ENCODE measurements at regions not wholly inside any gene's neighbourhood (a gene's known extent, or its start where the extent isn't known, plus 50 kb on each side); places are given as distances from the start of the nearest gene placed in this dataset.

- Histone ChIP-seq H3K27me3 (ENCODE audit: insufficient read depth, low read depth, severe bottlenecking) (no peaks in the 10 kb centered on the region), H3K4me3 (ENCODE audit: low read depth, low read length) (no peak overlapping the region), H3K9me3 (ENCODE audit: severe bottlenecking) (no peaks in the 10 kb centered on the region), H3K27ac (no peak overlapping the region), H3K36me3 (no peaks in the 10 kb centered on the region)
- no peak for DNase-seq
- TF ChIP-seq CTCF (IDR thresholded peaks at IDR 0.05; ENCODE audit: low read depth, low read length): no peak
Observed at GRCh38 chr15:37298271-37298670, 197.9 kb upstream of the MEIS2 start.

- Histone ChIP-seq H3K27ac (no peak overlapping the region), H3K27me3 (ENCODE audit: insufficient read depth, low read depth, severe bottlenecking) (no peaks in the 10 kb centered on the region), H3K36me3 (no peaks in the 10 kb centered on the region), H3K9me3 (ENCODE audit: severe bottlenecking) (no peaks in the 10 kb centered on the region), H3K4me3 (ENCODE audit: low read depth, low read length) (no peak overlapping the region)
- DNase-seq: no peak
- no peak for TF ChIP-seq CTCF (IDR thresholded peaks at IDR 0.05; ENCODE audit: low read depth, low read length)
Observed at GRCh38 chr15:37339437-37339836, 239.1 kb upstream of the MEIS2 start.

DNA sequence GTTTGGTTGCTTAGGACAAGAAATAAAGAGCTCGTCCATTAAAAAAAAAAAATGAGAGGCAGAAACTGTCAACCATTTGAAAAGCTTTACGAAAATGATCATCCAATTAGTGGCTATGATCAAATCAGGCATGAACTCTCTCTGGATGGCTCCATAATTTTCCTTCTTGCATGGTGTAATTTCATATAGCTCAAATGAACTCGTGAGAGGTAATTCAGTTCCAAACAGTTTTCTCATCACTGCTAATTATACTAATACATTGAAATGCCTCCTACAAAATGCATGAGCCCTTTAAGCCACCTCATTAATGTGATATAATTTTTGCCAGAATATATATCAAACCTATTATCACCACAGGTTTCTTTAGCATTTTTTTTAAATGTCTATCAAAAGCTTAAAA, 239.5 kb upstream of the MEIS2 start:
- no peak for DNase-seq
- Histone ChIP-seq H3K9me3 (ENCODE audit: severe bottlenecking) (no peaks in the 10 kb centered on the region), H3K27ac (no peak overlapping the region), H3K4me3 (ENCODE audit: low read depth, low read length) (no peak overlapping the region), H3K36me3 (no peaks in the 10 kb centered on the region), H3K27me3 (ENCODE audit: insufficient read depth, low read depth, severe bottlenecking) (no peaks in the 10 kb centered on the region)
- TF ChIP-seq CTCF (IDR thresholded peaks at IDR 0.05; ENCODE audit: low read depth, low read length): no peak

GRCh38 chr15:37340438-37340837, 240.1 kb upstream of the MEIS2 start:
- Histone ChIP-seq H3K36me3 (no peaks in the 10 kb centered on the region), H3K27me3 (ENCODE audit: insufficient read depth, low read depth, severe bottlenecking) (no peaks in the 10 kb centered on the region), H3K4me3 (ENCODE audit: low read depth, low read length) (no peak overlapping the region), H3K27ac (no peak overlapping the region), H3K9me3 (ENCODE audit: severe bottlenecking) (no peaks in the 10 kb centered on the region)
- no peak for DNase-seq
- TF ChIP-seq CTCF (IDR thresholded peaks at IDR 0.05; ENCODE audit: low read depth, low read length): no peak

DNA sequence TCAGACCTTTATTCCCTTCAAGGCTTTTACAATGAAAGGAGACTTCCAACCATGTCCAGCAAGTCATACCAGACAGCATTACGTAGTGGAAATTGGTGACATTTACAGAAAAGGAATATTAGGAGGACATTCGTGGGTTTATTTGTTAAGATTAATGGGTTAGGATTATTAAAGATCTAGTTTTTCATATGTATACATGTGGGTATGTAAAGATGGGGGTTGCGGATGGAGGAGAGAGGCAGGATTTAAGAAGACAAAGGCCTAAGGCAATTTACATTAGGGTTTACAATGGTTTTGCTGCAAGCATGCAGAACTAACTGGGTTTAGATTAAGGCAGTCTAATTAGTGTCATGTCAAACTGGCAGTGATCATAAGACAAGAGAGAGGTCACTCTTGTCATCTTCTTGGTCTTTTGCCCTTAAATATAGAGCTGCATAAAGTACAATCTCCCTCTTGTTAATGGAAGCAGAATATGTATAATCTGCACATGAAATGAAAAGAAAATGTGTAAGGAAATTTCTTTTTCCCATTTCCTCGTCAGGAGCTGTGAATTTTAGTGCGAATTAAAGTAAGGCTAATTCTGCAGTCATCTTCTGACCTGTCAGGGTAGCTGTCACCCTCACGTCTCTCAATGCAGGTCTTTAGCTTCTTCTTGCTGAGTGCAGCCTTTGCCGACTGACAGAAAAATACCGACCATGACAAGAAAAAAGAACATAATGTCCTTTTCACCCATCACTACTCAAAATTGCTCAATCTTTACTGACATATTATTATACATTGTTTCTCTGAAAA, 258.9 kb upstream of the MEIS2 start:
- TF ChIP-seq CTCF (IDR thresholded peaks at IDR 0.05; ENCODE audit: low read depth, low read length): no peak
- Histone ChIP-seq H3K4me3 (ENCODE audit: low read depth, low read length) (no peak overlapping the region), H3K27ac (no peak overlapping the region), H3K36me3 (no peaks in the 10 kb centered on the region), H3K27me3 (ENCODE audit: insufficient read depth, low read depth, severe bottlenecking) (no peaks in the 10 kb centered on the region), H3K9me3 (ENCODE audit: severe bottlenecking) (no peaks in the 10 kb centered on the region)
- no peak for DNase-seq

- no peak overlapping the region for H3K27ac ChIP-seq
- no peak for DNase-seq
- H3K36me3 ChIP-seq: no peaks in the 10 kb centered on the region
- no peaks in the 10 kb centered on the region for H3K9me3 ChIP-seq (ENCODE audit: severe bottlenecking)
- no peaks in the 10 kb centered on the region for H3K27me3 ChIP-seq (ENCODE audit: insufficient read depth, low read depth, severe bottlenecking)
- TF ChIP-seq CTCF (IDR thresholded peaks at IDR 0.05; ENCODE audit: low read depth, low read length): no peak
- H3K4me3 ChIP-seq (ENCODE audit: low read depth, low read length): no peak overlapping the region
Observed at GRCh38 chr15:37359893-37360290, 259.5 kb upstream of the MEIS2 start.
